ENCODE measurements at regions not wholly inside any gene's neighbourhood (a gene's known extent, or its start where the extent isn't known, plus 50 kb on each side); places are given as distances from the start of the nearest gene placed in this dataset.
"Not testable (repeated sequence)": the region's sequence is repeated elsewhere in the genome, so short reads cannot be mapped to it uniquely, and the experiment has no call there.

DNA sequence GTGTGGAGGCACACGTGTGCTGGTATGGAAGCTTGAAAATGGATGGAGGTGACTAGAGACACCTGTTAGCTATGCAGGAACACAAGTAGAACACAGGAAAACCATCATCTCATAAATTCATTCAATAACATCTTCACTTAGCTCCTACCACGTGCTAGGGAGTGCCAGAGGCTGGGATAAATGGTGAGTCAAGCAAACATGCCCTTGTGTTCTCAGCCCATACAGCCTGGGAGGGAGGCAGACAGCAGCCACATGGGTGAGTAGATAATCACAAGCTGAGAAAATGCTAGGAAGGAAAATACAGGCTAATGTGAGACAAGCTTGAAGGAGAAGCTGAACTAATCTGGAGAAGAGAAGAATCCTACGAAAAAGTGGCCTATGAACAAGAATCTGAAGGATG lies 468.0 kb upstream of the ZMIZ1 start:
- H3K9me3 ChIP-seq, result no peaks in the 10 kb centered on the region
- H3K4me3 ChIP-seq, result no peak overlapping the region
- H3K4me1 ChIP-seq, result peaks cover 0 to 11% (median 0%) of the 10 kb centered on the region in 4 donors
- no peaks in the 10 kb centered on the region for H3K27me3 ChIP-seq
- TF ChIP-seq, protein P1, sequence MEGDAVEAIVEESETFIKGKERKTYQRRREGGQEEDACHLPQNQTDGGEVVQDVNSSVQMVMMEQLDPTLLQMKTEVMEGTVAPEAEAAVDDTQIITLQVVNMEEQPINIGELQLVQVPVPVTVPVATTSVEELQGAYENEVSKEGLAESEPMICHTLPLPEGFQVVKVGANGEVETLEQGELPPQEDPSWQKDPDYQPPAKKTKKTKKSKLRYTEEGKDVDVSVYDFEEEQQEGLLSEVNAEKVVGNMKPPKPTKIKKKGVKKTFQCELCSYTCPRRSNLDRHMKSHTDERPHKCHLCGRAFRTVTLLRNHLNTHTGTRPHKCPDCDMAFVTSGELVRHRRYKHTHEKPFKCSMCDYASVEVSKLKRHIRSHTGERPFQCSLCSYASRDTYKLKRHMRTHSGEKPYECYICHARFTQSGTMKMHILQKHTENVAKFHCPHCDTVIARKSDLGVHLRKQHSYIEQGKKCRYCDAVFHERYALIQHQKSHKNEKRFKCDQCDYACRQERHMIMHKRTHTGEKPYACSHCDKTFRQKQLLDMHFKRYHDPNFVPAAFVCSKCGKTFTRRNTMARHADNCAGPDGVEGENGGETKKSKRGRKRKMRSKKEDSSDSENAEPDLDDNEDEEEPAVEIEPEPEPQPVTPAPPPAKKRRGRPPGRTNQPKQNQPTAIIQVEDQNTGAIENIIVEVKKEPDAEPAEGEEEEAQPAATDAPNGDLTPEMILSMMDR (IDR thresholded peaks at IDR 0.05), result no peak
- TF ChIP-seq POLR2A (IDR thresholded peaks at IDR 0.05) (no peak), EP300 (IDR thresholded peaks at IDR 0.05) (no peak)
- H3K36me3 ChIP-seq, result no peaks in the 10 kb centered on the region
- WGBS, 2 donors, result 66 to 71% methylated on average over 3 of the region's 3 CpGs
- peak overlapping the region in 1 of 4 donors; percentile 24 for H3K27ac ChIP-seq
- peak in 1 of 2 donors; percentile 14 for DNase-seq (ENCODE audit: low spot score in 2 of 2)

DNA sequence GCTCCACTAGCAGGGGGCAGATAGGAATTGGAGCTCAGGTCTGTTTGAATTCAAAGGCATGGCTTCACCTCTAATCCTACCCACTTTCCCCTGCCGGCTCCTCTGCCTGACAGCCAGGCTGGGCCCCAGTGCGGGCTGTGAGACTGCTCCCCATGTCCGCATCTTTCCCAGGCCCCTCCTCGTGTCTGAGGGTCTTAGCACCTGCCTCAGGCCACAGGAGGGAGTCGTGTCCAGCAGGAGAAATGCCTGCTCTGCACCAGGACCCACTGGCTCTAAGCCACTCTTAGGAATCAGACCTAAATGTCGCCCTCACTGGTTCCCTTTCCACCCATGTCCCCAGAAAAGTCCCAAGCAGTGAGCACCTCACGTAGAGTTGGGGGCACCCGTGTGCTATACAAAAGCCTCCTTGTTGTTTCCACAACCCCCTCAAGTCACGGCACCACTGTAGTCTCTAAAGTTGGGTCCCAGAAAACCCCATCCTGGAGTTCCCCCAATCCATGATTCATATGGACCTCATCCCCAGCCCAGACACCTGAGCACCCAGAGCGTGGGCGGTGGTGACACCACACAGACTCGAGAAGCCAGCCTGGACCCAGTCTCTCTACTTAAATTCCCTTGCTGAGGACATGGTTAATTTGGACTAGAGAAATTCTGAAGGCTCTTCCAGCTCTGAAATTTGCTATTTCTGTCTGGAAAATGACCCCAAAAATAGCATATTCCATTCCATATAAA lies 466.4 kb upstream of the ZMIZ1 start:
- H3K27ac ChIP-seq, result no peak overlapping the region
- H3K4me1 ChIP-seq, result peaks cover 0 to 11% (median 0%) of the 10 kb centered on the region in 4 donors
- H3K4me3 ChIP-seq, result no peak overlapping the region
- WGBS, 2 donors, result 79 to 82% methylated on average over 12 of the region's 12 CpGs
- no peaks in the 10 kb centered on the region for H3K9me3 ChIP-seq
- DNase-seq (ENCODE audit: low spot score in 2 of 2), result no peak
- H3K36me3 ChIP-seq, result no peaks in the 10 kb centered on the region
- H3K27me3 ChIP-seq, result no peaks in the 10 kb centered on the region
- TF ChIP-seq EP300 (IDR thresholded peaks at IDR 0.05) (no peak), POLR2A (IDR thresholded peaks at IDR 0.05) (no peak)
- TF ChIP-seq, protein P1 (IDR thresholded peaks at IDR 0.05), result no peak

DNA sequence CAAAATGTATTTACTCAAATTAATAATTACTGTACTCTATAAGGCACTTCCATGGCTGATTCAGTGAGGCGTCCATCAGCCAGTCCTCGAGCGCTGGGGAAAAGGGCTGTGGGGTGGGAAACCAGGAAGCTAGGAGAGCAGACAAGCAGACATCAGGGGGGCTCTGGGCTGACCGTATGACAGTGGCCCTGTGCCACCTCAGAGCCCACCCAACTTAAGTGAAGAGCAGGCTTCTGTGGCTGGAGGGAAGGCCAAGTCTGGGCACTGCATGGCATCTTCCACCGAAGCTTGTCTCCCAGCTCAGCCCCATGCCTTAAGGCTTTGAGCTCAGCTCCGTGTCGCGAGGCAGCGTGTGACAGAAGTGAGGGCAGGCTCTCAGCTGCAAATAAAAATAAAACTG lies 464.5 kb upstream of the ZMIZ1 start:
- Histone ChIP-seq H3K4me1 (peaks cover 0 to 11% (median 0%) of the 10 kb centered on the region in 4 donors), H3K27ac (no peak overlapping the region), H3K9me3 (peaks cover 0 to 11% (median 0%) of the 10 kb centered on the region in 4 donors), H3K4me3 (no peak overlapping the region), H3K27me3 (no peaks in the 10 kb centered on the region), H3K36me3 (no peaks in the 10 kb centered on the region)
- TF ChIP-seq EP300 (IDR thresholded peaks at IDR 0.05) (no peak), POLR2A (IDR thresholded peaks at IDR 0.05) (no peak)
- TF ChIP-seq, protein P1 (IDR thresholded peaks at IDR 0.05), result no peak
- WGBS, 2 donors, result 94 to 95% methylated on average over 9 of the region's 9 CpGs
- no peak for DNase-seq (ENCODE audit: low spot score in 2 of 2)

DNA sequence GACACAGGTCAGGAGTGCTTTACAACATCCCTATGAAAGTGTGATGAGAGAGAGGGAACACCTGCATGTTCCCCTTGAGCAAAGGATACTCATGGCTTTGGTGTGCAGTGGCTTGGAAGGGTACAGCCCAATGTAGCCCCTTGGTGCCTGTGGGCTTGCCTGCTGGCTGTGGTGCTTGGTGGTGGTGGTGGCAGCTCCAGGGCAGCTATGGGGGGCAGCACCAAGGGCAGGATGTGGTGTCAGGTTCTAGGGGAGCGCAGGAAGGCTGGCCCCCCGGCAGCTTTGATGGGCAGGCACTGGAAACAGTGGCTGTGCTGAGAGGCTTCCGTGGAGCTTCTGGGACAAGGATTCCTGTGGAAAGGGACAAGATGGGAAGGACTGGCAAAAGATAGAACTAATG lies 464.0 kb upstream of the ZMIZ1 start:
- WGBS, 2 donors, result 84 to 86% methylated on average over 3 of the region's 3 CpGs
- Histone ChIP-seq H3K4me1 (peaks cover 0 to 11% (median 0%) of the 10 kb centered on the region in 4 donors), H3K9me3 (peaks cover 0 to 15% (median 0%) of the 10 kb centered on the region in 4 donors), H3K36me3 (no peaks in the 10 kb centered on the region), H3K27ac (no peak overlapping the region), H3K4me3 (no peak overlapping the region), H3K27me3 (no peaks in the 10 kb centered on the region)
- TF ChIP-seq POLR2A (IDR thresholded peaks at IDR 0.05) (no peak), EP300 (IDR thresholded peaks at IDR 0.05) (no peak)
- TF ChIP-seq, protein P1 (IDR thresholded peaks at IDR 0.05), result no peak
- DNase-seq (ENCODE audit: low spot score in 2 of 2), result no peak

DNA sequence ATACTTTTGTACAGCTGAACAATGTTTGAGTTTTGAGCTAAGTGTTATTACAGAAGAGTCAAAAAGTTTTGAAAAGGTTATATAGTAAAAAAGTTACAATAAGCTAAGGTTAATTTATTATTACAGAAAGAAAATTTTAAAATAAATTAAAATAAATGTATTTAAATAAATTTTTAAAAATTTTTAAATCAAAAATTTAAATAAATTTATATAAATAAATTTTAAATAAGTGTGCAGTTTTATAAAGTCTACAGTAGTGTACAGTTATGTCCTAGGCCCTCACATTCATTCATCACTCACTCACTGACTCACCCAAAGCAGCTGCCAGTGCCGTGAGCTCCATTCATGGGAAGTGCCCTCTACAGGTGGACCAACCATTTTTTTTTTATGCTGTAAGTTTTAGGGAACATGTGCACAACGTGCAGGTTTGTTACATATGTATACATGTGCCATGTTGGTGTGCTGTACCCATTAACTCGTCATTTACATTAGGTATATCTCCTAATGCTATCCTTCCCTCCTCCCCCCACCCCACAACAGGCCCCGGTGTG lies 462.9 kb upstream of the ZMIZ1 start:
- 80 to 81% methylated on average over 4 of the region's 4 CpGs for WGBS, 2 donors
- no peaks in the 10 kb centered on the region for H3K36me3 ChIP-seq
- TF ChIP-seq POLR2A (IDR thresholded peaks at IDR 0.05) (no peak), EP300 (IDR thresholded peaks at IDR 0.05) (no peak)
- TF ChIP-seq, protein P1 (IDR thresholded peaks at IDR 0.05), result no peak
- peaks cover 0 to 4% (median 0%) of the 10 kb centered on the region in 4 donors for H3K4me1 ChIP-seq
- no peaks in the 10 kb centered on the region for H3K27me3 ChIP-seq
- no peak for DNase-seq (ENCODE audit: low spot score in 2 of 2)
- H3K27ac ChIP-seq, result no peak overlapping the region
- no peak overlapping the region for H3K4me3 ChIP-seq
- peaks cover 0 to 20% (median 0%) of the 10 kb centered on the region in 4 donors for H3K9me3 ChIP-seq

DNA sequence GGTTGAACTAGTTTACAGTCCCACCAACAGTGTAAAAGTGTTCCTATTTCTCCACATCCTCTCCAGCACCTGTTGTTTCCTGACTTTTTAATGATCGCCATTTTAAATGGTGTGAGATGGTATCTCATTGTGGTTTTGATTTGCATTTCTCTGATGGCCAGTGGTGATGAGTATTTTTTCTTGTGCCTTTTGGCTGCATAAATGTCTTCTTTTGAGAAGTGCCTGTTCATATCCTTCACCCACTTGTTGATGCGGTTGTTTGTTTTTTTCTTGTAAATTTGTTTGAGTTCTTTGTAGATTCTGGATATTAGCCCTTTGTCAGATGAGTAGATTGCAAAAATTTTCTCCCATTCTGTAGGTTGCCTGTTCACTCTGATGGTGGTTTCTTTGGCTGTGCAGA lies 462.0 kb upstream of the ZMIZ1 start:
- not testable (repeated sequence) for DNase-seq (ENCODE audit: low spot score in 2 of 2); H3K36me3 ChIP-seq; H3K4me1 ChIP-seq; H3K27me3 ChIP-seq; H3K27ac ChIP-seq; H3K4me3 ChIP-seq
- 95 to 98% methylated on average over 2 of the region's 2 CpGs for WGBS, 2 donors
- H3K9me3 ChIP-seq, result peaks cover 0 to 20% (median 0%) of the 10 kb centered on the region in 4 donors

Measured in tibial nerve (tissue), 4 donors.